Stimulated activated CD8-positive, alpha-beta memory T cell treated with anti-CD3 and anti-CD28 coated beads, Interleukin-15, amount 100 ng/mL, for 1 hour (primary cell): ENCODE measurements at regions not wholly inside any gene's neighbourhood (a gene's known extent, or its start where the extent isn't known, plus 50 kb on each side); places are given as distances from the start of the nearest gene placed in this dataset.
"Not testable (repeated sequence)": the region's sequence is repeated elsewhere in the genome, so short reads cannot be mapped to it uniquely, and the experiment has no call there.

Experiments
- DNase-seq: peaks from one replicate; pipeline ENCODE4 v3.0.0-alpha.2; 2020; ENCODE audit warnings: low read depth

GRCh38 chr3:71990545-71990944, 205.6 kb upstream of the PROK2 start:
- no peak for DNase-seq

GRCh38 chr3:71989165-71989564, 204.2 kb upstream of the PROK2 start:
- DNase-seq = no peak

- DNase-seq = no peak
Observed at GRCh38 chr3:71987828-71988227, 202.9 kb upstream of the PROK2 start.

- DNase-seq = no peak
Observed at GRCh38 chr3:71987089-71987735, 202.3 kb upstream of the PROK2 start.

- DNase-seq = no peak
Observed at GRCh38 chr3:71986606-71987005, 201.7 kb upstream of the PROK2 start.

- DNase-seq = no peak
Observed at GRCh38 chr3:71984843-71985613, 200.1 kb upstream of the PROK2 start.

- no peak for DNase-seq
Observed at GRCh38 chr3:71983694-71984093, 198.7 kb upstream of the PROK2 start.

GRCh38 chr3:71982506-71983258, 197.7 kb upstream of the PROK2 start:
- DNase-seq = not testable (repeated sequence)

- no peak for DNase-seq
Observed at GRCh38 chr3:71979175-71979574, 194.2 kb upstream of the PROK2 start.

GRCh38 chr3:71978150-71978721, 193.3 kb upstream of the PROK2 start:
- no peak for DNase-seq

- DNase-seq = no peak
Observed at GRCh38 chr3:71977525-71977924, 192.6 kb upstream of the PROK2 start.

- no peak for DNase-seq
Observed at GRCh38 chr3:71975573-71975972, 190.6 kb upstream of the PROK2 start.

- DNase-seq = no peak
Observed at GRCh38 chr3:71974786-71975185, 189.8 kb upstream of the PROK2 start.

- DNase-seq = no peak
Observed at GRCh38 chr3:71973274-71974030, 188.5 kb upstream of the PROK2 start.

- no peak for DNase-seq
Observed at GRCh38 chr3:71972031-71972430, 187.1 kb upstream of the PROK2 start.

- DNase-seq = no peak
Observed at GRCh38 chr3:71968544-71968943, 183.6 kb upstream of the PROK2 start.

GRCh38 chr3:71966185-71966584, 181.2 kb upstream of the PROK2 start:
- no peak for DNase-seq

- no peak for DNase-seq
Observed at GRCh38 chr3:71964170-71964569, 179.2 kb upstream of the PROK2 start.

GRCh38 chr3:71962561-71963240, 177.8 kb upstream of the PROK2 start:
- DNase-seq = no peak

- DNase-seq = no peak
Observed at GRCh38 chr3:71961891-71962290, 176.9 kb upstream of the PROK2 start.

- no peak for DNase-seq
Observed at GRCh38 chr3:71961378-71961777, 176.4 kb upstream of the PROK2 start.
